A673 (cell line): ENCODE measurements at regions not wholly inside any gene's neighbourhood (a gene's known extent, or its start where the extent isn't known, plus 50 kb on each side); places are given as distances from the start of the nearest gene placed in this dataset.

Experiments
- EZH2 ChIP-seq: fragments of 200-600 bp; sonication (generic); IDR thresholded peaks from 2 replicates; pipeline ENCODE4 v1.6.1; 2017; ENCODE audit warnings: borderline replicate concordance, low read depth, mild to moderate bottlenecking, mixed read lengths, antibody characterized with exemption, low read length; ENCODE audit not compliant: poor library complexity, severe bottlenecking
- TF ChIP-seq, protein P1 (sequence below): fragments of 300-800, 200-600 bp; sonication (generic); conservative IDR thresholded peaks from 2 replicates; pipeline ENCODE4 v1.5.1; 2017; ENCODE audit warnings: low read depth, mild to moderate bottlenecking, antibody characterized with exemption, low read length, moderate library complexity, mixed read lengths

DNA sequence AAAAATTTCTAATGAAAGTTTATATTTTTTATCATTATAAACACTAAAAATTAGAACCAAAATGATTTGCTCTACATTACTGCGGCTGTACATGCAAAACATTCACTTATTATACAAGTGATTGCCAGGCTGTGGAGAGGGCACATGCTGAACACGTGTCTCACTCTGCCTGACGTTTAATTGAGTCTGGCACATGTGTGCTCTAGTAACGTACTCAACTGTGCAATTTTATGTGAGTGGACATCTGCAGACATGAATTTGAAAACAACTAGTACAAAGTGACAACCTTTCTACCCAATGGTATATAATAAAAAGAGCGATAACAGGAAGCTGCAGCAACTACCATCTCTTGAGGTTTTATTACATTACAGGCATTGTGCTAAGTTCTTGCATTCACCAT, 341.4 kb downstream of the KLF12 start:
- TF ChIP-seq, protein P1, sequence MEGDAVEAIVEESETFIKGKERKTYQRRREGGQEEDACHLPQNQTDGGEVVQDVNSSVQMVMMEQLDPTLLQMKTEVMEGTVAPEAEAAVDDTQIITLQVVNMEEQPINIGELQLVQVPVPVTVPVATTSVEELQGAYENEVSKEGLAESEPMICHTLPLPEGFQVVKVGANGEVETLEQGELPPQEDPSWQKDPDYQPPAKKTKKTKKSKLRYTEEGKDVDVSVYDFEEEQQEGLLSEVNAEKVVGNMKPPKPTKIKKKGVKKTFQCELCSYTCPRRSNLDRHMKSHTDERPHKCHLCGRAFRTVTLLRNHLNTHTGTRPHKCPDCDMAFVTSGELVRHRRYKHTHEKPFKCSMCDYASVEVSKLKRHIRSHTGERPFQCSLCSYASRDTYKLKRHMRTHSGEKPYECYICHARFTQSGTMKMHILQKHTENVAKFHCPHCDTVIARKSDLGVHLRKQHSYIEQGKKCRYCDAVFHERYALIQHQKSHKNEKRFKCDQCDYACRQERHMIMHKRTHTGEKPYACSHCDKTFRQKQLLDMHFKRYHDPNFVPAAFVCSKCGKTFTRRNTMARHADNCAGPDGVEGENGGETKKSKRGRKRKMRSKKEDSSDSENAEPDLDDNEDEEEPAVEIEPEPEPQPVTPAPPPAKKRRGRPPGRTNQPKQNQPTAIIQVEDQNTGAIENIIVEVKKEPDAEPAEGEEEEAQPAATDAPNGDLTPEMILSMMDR, result no peak
- TF ChIP-seq EZH2, result no peak
